SK-N-SH (cell line): ENCODE measurements at regions not wholly inside any gene's neighbourhood (a gene's known extent, or its start where the extent isn't known, plus 50 kb on each side); places are given as distances from the start of the nearest gene placed in this dataset.

ENCODE experiments used
- CTCF ChIA-PET: fragments of 300-600, 350-600 bp; formaldehyde crosslinking; extraction: SDS; loops from one replicate; lab custom pipeline; 2021; lab: Yijun Ruan, JAX
- POLR2A ChIA-PET: fragments of 350-600 bp; sonication (Branson Sonifier 250); formaldehyde crosslinking; extraction: SDS; loops from one replicate; lab custom pipeline; 2020; ENCODE audit warnings: antibody characterized with exemption, inconsistent platforms; lab: Yijun Ruan, JAX
- DNase-seq: peaks from one replicate; pipeline ENCODE4 v3.0.0; 2012
- H2AFZ ChIP-seq: fragments of 200-600 bp; sonication (generic); 2 replicates; pipeline ENCODE4 v1.8.1; 2016; ENCODE audit warnings: antibody characterized with exemption, mild to moderate bottlenecking, low read depth
- H3F3A ChIP-seq: fragments of 200-600 bp; sonication (generic); replicated peaks from 2 replicates; pipeline ENCODE3; 2016; ENCODE audit warnings: antibody characterized with exemption, mild to moderate bottlenecking; ENCODE audit not compliant: insufficient read depth
- H3K27ac ChIP-seq, 2 experiments: fragments of 200-500 bp in 1 of 2; fragments of 200-600 bp in 1 of 2; sonication (Bioruptor generic) in 1 of 2; sonication (generic), shearing (Covaris generic) in 1 of 2; 2 replicates each; pipeline versions ENCODE4 v1.5.1 to v1.6.1; 2014 to 2016; ENCODE audit warnings: low read depth in 2 of 2, inconsistent platforms in 1 of 2, low read length in 1 of 2, mild to moderate bottlenecking in 1 of 2, mixed read lengths in 1 of 2
- H3K27me3 ChIP-seq: fragments of 200-600 bp; sonication (generic), shearing (Covaris generic); 2 replicates; pipeline ENCODE4 v1.6.1; 2016; ENCODE audit warnings: mixed run types; ENCODE audit not compliant: insufficient read depth
- H3K36me3 ChIP-seq, 2 experiments: fragments of 200-500 bp in 1 of 2; fragments of 200-600 bp in 1 of 2; sonication (Bioruptor generic) in 1 of 2; sonication (generic) in 1 of 2; replicated peaks in 1 of 2; 2 replicates each; pipeline versions ENCODE3 to v1.5.1; 2014 to 2016; ENCODE audit warnings: low read length in 1 of 2, mild to moderate bottlenecking in 1 of 2; ENCODE audit not compliant: insufficient read depth in 2 of 2, control insufficient read depth in 1 of 2
- H3K4me1 ChIP-seq, 2 experiments: fragments of 200-500 bp in 1 of 2; fragments of 200-600 bp in 1 of 2; sonication (Bioruptor generic) in 1 of 2; sonication (generic), shearing (Covaris generic) in 1 of 2; 2 replicates each; pipeline versions ENCODE4 v1.5.1 to v1.6.1; 2014 to 2016; ENCODE audit warnings: low read depth in 1 of 2, low read length in 1 of 2, mixed run types in 1 of 2; ENCODE audit not compliant: insufficient read depth in 2 of 2, control insufficient read depth in 1 of 2
- H3K4me2 ChIP-seq: fragments of 200-600 bp; sonication (generic), shearing (Covaris generic); 2 replicates; pipeline ENCODE4 v1.6.1; 2017; ENCODE audit warnings: mixed run types
- H3K4me3 ChIP-seq, 2 experiments: fragments of 200-500 bp in 1 of 2; fragments of 200-600 bp in 1 of 2; sonication (Bioruptor generic) in 1 of 2; sonication (generic), shearing (Covaris generic) in 1 of 2; 2 replicates each; pipeline versions ENCODE4 v1.5.1 to v1.8.1; 2014 to 2016; ENCODE audit warnings: low read depth in 2 of 2, inconsistent platforms in 1 of 2, low read length in 1 of 2, mild to moderate bottlenecking in 1 of 2, mixed read lengths in 1 of 2, moderate library complexity in 1 of 2
- H3K79me2 ChIP-seq: fragments of 200-600 bp; sonication (generic); 2 replicates; pipeline ENCODE4 v1.8.1; 2017; ENCODE audit warnings: mild to moderate bottlenecking; ENCODE audit not compliant: insufficient read depth
- H3K9ac ChIP-seq: fragments of 200-600 bp; sonication (generic); 2 replicates; pipeline ENCODE4 v1.6.1; 2017; ENCODE audit warnings: mixed run types
- H3K9me2 ChIP-seq: fragments of 200-600 bp; sonication (generic); 2 replicates; pipeline ENCODE4 v1.6.1; 2017; ENCODE audit warnings: mixed run types
- H3K9me3 ChIP-seq: fragments of 200-600 bp; sonication (generic); 2 replicates; pipeline ENCODE4 v1.6.1; 2017; ENCODE audit warnings: mixed run types, mild to moderate bottlenecking, moderate library complexity
- H4K20me1 ChIP-seq: fragments of 200-600 bp; sonication (generic); 2 replicates; pipeline ENCODE4 v1.6.1; 2017; ENCODE audit warnings: mild to moderate bottlenecking, mixed run types; ENCODE audit not compliant: insufficient read depth
- CTCF ChIP-seq: fragments of 200-600 bp; sonication (generic); IDR thresholded peaks from 2 replicates; pipeline ENCODE4 v1.6.1; 2017; ENCODE audit warnings: antibody characterized with exemption, mild to moderate bottlenecking, moderate library complexity
- ELF1 ChIP-seq: IDR thresholded peaks from 2 replicates; pipeline ENCODE4 v1.4.0; 2012
- FOSL2 ChIP-seq: IDR thresholded peaks from 2 replicates; pipeline ENCODE4 v1.4.0; 2012; ENCODE audit warnings: low read depth, mild to moderate bottlenecking, moderate library complexity, borderline replicate concordance
- FOXJ3 ChIP-seq: sonication (generic); formaldehyde crosslinking; IDR thresholded peaks from 2 replicates; pipeline ENCODE4 v1.5.1; 2020; ENCODE audit warnings: mild to moderate bottlenecking, missing genetic modification reagents
- GATA2 ChIP-seq: sonication (generic); formaldehyde crosslinking; IDR thresholded peaks from 2 replicates; pipeline ENCODE4 v1.5.0; 2020; ENCODE audit warnings: mild to moderate bottlenecking, missing genetic modification reagents
- IRF3 ChIP-seq: fragments of 150-350 bp; IDR thresholded peaks from 2 replicates; pipeline ENCODE4 v1.6.1; 2016; ENCODE audit warnings: mild to moderate bottlenecking, low read depth, low read length
- JUND ChIP-seq: IDR thresholded peaks from 2 replicates; pipeline ENCODE4 v1.4.0; 2012
- NFIC ChIP-seq: IDR thresholded peaks from 2 replicates; pipeline ENCODE4 v1.4.0; 2012; ENCODE audit warnings: borderline replicate concordance
- PBX3 ChIP-seq: IDR thresholded peaks from 2 replicates; pipeline ENCODE4; 2012
- POLR2AphosphoS5 ChIP-seq: IDR thresholded peaks from 2 replicates; pipeline ENCODE4 v1.6.1; 2012; ENCODE audit warnings: low read depth, low read length
- TEAD4 ChIP-seq: IDR thresholded peaks from 2 replicates; pipeline ENCODE4 v1.4.0; 2012; ENCODE audit warnings: mild to moderate bottlenecking, borderline replicate concordance; ENCODE audit not compliant: insufficient read depth
- WGBS: methylation state at CpG from one replicate; pipeline ENCODE4 v1.1.6; 2017; ENCODE audit warnings: low lambda C conversion rate; 5-methylcytosine and 5-hydroxymethylcytosine counted together

- TF ChIP-seq IRF3, result no peak
- no peak for TF ChIP-seq JUND
- no peak for TF ChIP-seq NFIC
- no peak for TF ChIP-seq FOSL2
- TF ChIP-seq FOXJ3 (CRISPR knock-in tag), result 0 out of 2 replicates have a peak, but pooled peaks have one; percentile 52
- no peak for TF ChIP-seq CTCF
- no peak for TF ChIP-seq TEAD4
Measured at GRCh38 chr1:208974717-208975116, 608.8 kb upstream of the CAMK1G start (continued).

GRCh38 chr1:208975456-208975855 lies 608.1 kb upstream of the CAMK1G start:
- Histone ChIP-seq H3K9me2 (no peaks in the 10 kb centered on the region), H3K27ac (peak overlapping the region in 1 of 2 experiments; percentile 93; a peak in 2 of 4 replicates), H3K9me3 (no peaks in the 10 kb centered on the region), H2AFZ (no peak overlapping the region), H3K9ac (no peak overlapping the region), H3K4me2 (no peak overlapping the region), H3K79me2 (no peaks in the 10 kb centered on the region), H3K27me3 (no peaks in the 10 kb centered on the region)
- TF ChIP-seq PBX3 (no peak), JUND (no peak), ELF1 (no peak), POLR2AphosphoS5 (no peak)
- TF ChIP-seq, all 33 proteins: peak for 0
- CTCF ChIA-PET, result interaction anchor here (1.3 to 1.5 kb wide), 2 partner anchors 227 to 323 kb away, joined by 3 read pairs; no protein-coding TSS in a partner anchor
- DNase-seq, result no peak
- Histone ChIP-seq H3K4me1 (peaks cover 0 to 14% of the 10 kb centered on the region in 2 experiments; a peak in 2 of 4 replicates), H3K4me3 (no peak overlapping the region), H3F3A (peaks cover 9% of the 10 kb centered on the region), H4K20me1 (no peaks in the 10 kb centered on the region), H3K36me3 (no peaks in the 10 kb centered on the region)
- WGBS, result 63% methylated on average over 1 of the region's 2 CpGs
- POLR2A ChIA-PET, result no interaction called here

- Histone ChIP-seq H3K27me3 (no peaks in the 10 kb centered on the region), H4K20me1 (no peaks in the 10 kb centered on the region), H3K4me1 (peaks cover 0 to 14% of the 10 kb centered on the region in 2 experiments; a peak in 2 of 4 replicates), H3K4me3 (no peak overlapping the region), H3K9me3 (no peaks in the 10 kb centered on the region), H3F3A (peaks cover 9% of the 10 kb centered on the region), H2AFZ (no peak overlapping the region), H3K27ac (peak overlapping the region; percentile 1 to 60; a peak in 1 of 4 replicates), H3K9ac (no peak overlapping the region), H3K9me2 (no peaks in the 10 kb centered on the region), H3K4me2 (no peak overlapping the region), H3K79me2 (no peaks in the 10 kb centered on the region), H3K36me3 (no peaks in the 10 kb centered on the region)
- ChIA-PET CTCF (no interaction called here), POLR2A (no interaction called here)
- TF ChIP-seq JUND (0 out of 2 replicates have a peak, but pooled peaks have one; percentile 6), GATA2 (CRISPR knock-in tag) (no peak), NFIC (peak; percentile 34; the same call in 1 of the 2 replicates)
- no peak for DNase-seq
Measured at GRCh38 chr1:208977012-208977411, 606.5 kb upstream of the CAMK1G start.
